GM21825 (cell line): ENCODE measurements at regions not wholly inside any gene's neighbourhood (a gene's known extent, or its start where the extent isn't known, plus 50 kb on each side); places are given as distances from the start of the nearest gene placed in this dataset.
"Not testable (repeated sequence)": the region's sequence is repeated elsewhere in the genome, so short reads cannot be mapped to it uniquely, and the experiment has no call there.

Source experiments
- ATAC-seq: cut with Tn5 transposase; IDR thresholded peaks from one replicate; pipeline ENCODE4 v1.9.1; 2021; ENCODE audit warnings: mild to moderate bottlenecking, moderate library complexity; ENCODE audit not compliant: unreplicated experiment

- no peak for ATAC-seq
Measured at GRCh38 chr9:36521148-36521547, 51.5 kb upstream of the MELK start.

DNA sequence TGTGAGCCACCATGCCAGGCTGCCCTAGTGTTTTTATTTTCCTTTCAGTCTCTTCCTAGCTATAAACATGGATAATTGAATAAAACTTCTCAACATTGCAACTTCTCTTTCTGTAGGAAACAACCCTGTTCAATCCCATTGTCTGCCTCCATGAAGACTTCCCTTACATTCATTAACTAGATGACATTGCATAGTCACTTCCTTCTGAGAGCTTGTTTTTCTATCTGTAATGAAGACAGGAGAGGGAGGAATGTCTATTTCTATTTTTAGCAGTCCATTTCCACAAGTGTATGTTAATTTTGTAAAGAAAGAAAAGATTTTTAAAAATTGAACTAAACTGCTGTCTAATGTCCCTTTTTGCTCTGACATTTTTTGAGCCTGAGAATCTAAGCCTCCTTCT, 55.6 kb upstream of the MELK start:
- ATAC-seq, result no peak

- no peak for ATAC-seq
Measured at GRCh38 chr9:36504156-36504555, 68.5 kb upstream of the MELK start.

DNA sequence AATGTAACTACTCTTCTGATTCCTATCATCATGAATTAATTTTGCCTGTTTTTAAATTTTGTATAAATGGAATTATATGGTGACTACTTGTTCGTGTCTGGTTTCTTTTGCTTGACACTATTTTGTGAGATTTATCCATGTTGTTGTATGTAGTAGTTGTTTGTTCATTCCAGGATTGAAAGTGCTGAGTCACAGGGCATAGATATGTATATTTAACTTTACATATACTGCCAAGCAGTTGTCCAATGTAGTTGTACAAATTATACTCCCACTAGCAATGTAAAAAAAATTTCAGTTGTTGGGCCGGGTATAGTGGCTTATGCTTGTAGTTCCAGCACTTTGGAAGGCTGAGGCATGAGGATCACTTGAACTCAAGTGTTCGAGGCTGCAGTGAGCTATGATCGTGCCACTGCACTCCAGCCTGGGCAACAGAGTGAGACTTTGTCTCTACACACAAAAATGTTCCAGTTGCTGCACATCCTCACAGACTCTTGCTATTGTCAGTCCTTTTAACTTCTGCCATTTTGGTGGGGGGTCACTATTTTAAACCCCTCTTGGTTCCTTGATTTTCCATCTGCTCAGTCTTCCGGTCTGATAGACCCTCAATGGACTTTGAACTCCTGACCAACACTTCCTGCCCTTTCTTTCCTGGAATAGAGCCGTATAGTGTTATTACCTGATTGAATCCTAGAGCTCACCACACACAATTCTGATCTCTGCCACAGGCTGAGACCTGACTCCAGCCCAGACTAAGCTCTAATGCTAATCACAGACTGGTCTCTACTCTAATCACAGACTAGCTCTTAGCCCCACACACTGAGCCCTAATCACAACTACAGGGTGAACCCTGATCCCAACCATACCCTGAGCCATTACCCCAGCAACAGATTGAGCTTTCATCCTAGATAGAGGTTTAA, 69.3 kb upstream of the MELK start:
- ATAC-seq, result no peak

GRCh38 chr9:36501727-36502126, 71.0 kb upstream of the MELK start:
- no peak for ATAC-seq

DNA sequence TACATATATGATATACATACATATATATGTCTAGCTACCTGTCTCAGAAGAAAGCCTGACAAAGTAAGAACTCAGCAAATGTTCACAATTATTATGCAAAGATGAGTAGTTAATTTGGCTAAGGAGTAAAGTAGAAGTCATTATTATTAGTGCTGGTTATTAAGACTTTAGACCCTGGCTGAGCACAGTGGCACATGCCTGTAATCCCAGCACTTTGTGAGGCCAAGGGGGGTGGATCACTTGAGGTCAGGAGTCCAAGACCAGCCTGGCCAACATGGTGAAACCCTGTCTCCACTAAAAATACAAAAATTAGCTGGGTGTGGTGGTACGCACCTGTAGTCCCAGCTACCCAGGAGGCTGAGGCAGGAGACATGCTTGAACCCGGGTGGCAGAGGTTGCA, 71.8 kb upstream of the MELK start:
- ATAC-seq, result not testable (repeated sequence)

- ATAC-seq, result no peak
Measured at GRCh38 chr9:36499174-36499890, 73.4 kb upstream of the MELK start.

DNA sequence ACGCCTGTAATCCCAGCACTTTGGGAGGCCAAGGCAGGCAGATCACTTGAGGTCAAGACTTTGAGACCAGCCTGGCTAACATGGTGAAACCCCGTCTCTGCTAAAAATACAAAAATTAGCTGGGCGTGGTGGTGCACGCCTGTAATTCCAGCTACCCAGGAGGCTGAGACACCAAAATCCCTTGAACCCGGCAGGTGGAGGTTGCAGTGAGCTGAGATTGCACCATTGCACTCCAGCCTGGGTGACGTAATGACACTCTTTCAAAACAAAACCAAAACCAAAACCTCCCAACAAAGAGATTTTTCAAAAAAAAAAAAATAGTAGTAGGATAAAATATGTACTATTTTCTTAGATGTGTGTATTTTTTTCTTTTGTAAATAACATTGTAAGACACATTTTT, 79.1 kb upstream of the MELK start:
- ATAC-seq, result not testable (repeated sequence)

GRCh38 chr9:36492865-36493264, 79.8 kb upstream of the MELK start:
- ATAC-seq, result no peak

GRCh38 chr9:36489453-36489852, 83.2 kb upstream of the MELK start:
- no peak for ATAC-seq

- no peak for ATAC-seq
Measured at GRCh38 chr9:36488389-36488756, 84.3 kb upstream of the MELK start.

DNA sequence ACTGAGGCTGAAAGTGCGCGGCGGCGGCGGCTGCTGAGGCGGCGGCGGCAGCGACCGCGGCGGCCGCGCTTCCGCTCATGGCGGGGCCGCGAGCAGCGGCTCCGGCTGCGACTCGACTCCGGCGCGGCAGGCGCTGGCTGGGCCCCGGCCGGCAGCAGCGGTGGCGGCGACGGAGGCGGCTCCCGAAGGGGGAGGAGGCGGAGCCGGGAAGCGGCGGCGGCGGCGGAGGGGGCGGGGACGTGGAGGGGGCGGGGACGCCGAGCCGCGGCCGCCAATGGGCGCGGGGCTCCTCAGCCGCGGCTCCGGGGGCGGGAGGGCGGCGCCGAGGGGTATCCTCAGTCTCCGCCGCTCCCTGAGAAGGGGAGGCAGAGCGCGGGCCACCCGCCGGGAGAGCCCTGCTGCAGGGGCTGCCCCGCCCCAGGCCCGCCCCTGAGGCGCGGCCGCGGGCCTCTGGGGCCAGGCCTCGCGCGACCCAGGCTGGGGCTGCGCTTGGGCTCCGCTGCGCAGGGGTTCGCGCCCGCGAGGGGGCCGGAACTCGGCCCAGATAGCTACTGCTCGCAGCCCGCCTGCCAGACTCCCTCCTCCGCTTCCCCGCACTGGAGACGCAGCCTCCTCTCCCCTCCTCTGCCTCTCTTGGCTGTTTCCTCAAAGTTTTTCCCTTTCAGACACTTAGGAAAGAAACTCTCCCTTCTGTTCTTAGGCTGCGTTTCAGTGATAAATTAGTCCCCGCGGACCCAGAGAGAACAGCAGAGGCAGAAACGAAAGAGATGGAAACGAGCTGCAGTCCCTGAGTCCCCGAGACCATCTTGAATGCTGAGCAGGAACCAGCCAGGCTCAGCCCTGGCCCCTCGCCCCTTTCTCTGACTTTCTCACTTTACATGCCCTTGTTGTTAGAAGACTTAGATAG, 85.0 kb upstream of the MELK start:
- peak; percentile 82 for ATAC-seq

GRCh38 chr9:36486933-36487481, 85.7 kb upstream of the MELK start:
- peak; percentile 37 for ATAC-seq

- ATAC-seq, result peak; percentile 1
Measured at GRCh38 chr9:36486329-36486932, 86.3 kb upstream of the MELK start.

GRCh38 chr9:36485647-36486328, 85.7 kb upstream of the RNF38 start:
- no peak for ATAC-seq

DNA sequence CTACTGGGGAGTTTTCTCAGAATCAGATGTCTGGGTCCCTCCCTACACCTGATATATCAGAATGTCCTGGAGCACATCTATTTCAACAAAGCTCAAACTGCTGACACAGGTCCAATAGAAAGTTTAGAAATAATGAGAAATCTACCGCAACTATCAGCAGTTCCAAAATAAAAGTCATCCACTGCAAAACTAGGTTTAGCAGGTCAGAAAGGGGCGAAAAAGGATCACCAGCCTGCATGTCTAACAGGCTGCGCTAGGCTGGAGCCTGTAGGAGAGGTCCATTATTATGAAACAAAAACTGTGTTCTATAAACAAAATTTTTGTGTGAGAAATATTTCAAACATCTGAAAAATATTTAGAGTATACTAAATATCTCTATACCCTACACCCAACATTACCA, 84.1 kb upstream of the RNF38 start:
- ATAC-seq, result no peak

- ATAC-seq, result no peak
Measured at GRCh38 chr9:36479101-36479500, 79.0 kb upstream of the RNF38 start.

- no peak for ATAC-seq
Measured at GRCh38 chr9:36471359-36471758, 71.3 kb upstream of the RNF38 start.

DNA sequence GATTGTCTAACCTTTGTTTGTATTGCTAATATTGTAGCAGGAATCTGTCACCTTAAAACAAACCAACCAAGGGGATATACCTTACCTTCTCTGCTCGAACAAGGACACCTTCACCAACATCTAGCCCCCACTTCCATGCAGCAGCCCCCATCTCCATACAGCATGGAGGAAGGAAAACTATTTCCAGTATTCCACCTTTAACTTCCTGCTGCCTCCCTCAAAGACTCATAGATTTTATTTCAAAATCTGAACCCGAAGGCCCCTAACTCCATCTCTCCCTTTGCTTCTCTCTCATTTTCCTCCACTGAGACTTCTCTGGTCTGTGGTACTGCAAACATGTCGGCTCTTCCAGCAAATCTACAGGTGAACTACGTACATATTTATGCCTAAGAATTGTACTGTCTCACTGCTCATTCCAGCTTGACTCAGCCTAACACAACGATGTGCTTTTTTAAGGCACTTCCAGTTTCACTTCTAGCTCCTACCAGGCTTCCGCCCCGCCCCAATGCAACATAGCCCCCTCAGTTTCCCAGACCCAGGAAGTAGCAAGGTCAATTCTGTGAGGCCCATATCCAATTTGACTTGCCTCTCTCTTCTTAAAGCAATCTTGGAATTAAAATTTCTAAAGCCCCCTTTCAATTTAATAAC, 70.7 kb upstream of the RNF38 start:
- peak; percentile 95 for ATAC-seq
